HepG2 (cell line): ENCODE measurements at regions not wholly inside any gene's neighbourhood (a gene's known extent, or its start where the extent isn't known, plus 50 kb on each side); places are given as distances from the start of the nearest gene placed in this dataset.

Experiments
- ATF7 ChIP-seq, 2 experiments: fragments of 450-650 bp in 1 of 2; sonication (generic) in 1 of 2; formaldehyde crosslinking in 1 of 2; IDR thresholded peaks; 2 replicates each; pipeline versions ENCODE4 v1.4.0 to v1.6.1; 2016 to 2020; ENCODE audit warnings: antibody characterized with exemption in 1 of 2, mild to moderate bottlenecking in 1 of 2, missing genetic modification reagents in 1 of 2
- DMAP1 ChIP-seq: IDR thresholded peaks from 2 replicates; pipeline ENCODE4 v1.6.1; 2016
- FOXJ3 ChIP-seq: sonication (generic); formaldehyde crosslinking; IDR thresholded peaks from 2 replicates; pipeline ENCODE4 v1.4.0; 2020; ENCODE audit warnings: missing genetic modification reagents, mild to moderate bottlenecking, borderline replicate concordance
- FOXK1 ChIP-seq: sonication (generic); formaldehyde crosslinking; IDR thresholded peaks from 2 replicates; pipeline ENCODE4 v1.4.0; 2020; ENCODE audit warnings: low read depth, missing genetic modification reagents, borderline replicate concordance
- HOXD1 ChIP-seq: sonication (generic); formaldehyde crosslinking; IDR thresholded peaks from 2 replicates; pipeline ENCODE4 v1.5.0; 2020; ENCODE audit warnings: missing genetic modification reagents
- KLF11 ChIP-seq: IDR thresholded peaks from 2 replicates; pipeline ENCODE4 v1.6.1; 2016; ENCODE audit warnings: missing compliant biosample characterization
- NAIF1 ChIP-seq: sonication (generic); formaldehyde crosslinking; IDR thresholded peaks from 2 replicates; pipeline ENCODE4 v1.5.0; 2020; ENCODE audit warnings: mild to moderate bottlenecking, missing genetic modification reagents, borderline replicate concordance
- NBN ChIP-seq: fragments of 450-650 bp; conservative IDR thresholded peaks from 2 replicates; pipeline ENCODE4 v1.6.1; 2017
- NR2F1 ChIP-seq, 2 experiments: fragments of 450-650 bp in 1 of 2; formaldehyde crosslinking in 1 of 2; IDR thresholded peaks; 2 replicates each; pipeline versions ENCODE4 v1.5.0 to v1.6.1; 2016 to 2020; ENCODE audit warnings: mild to moderate bottlenecking in 1 of 2, missing compliant biosample characterization in 1 of 2, missing genetic modification reagents in 1 of 2, moderate library complexity in 1 of 2
- RNF2 ChIP-seq: fragments of 450-650 bp; conservative IDR thresholded peaks from 2 replicates; pipeline ENCODE4 v1.6.1; 2016; ENCODE audit warnings: low read depth
- TEAD3 ChIP-seq: optimal IDR thresholded peaks from 2 replicates; pipeline ENCODE3; 2016; ENCODE audit warnings: borderline replicate concordance
- ZNF546 ChIP-seq: sonication (generic); formaldehyde crosslinking; conservative IDR thresholded peaks from 2 replicates; pipeline ENCODE4 v1.8.1; 2023; ENCODE audit warnings: mild to moderate bottlenecking, missing genetic modification reagents
- ZNF614 ChIP-seq: IDR thresholded peaks from 2 replicates; pipeline ENCODE4 v1.6.1; 2018; ENCODE audit warnings: missing biosample characterization, missing genetic modification reagents, inconsistent platforms, borderline replicate concordance
- ZSCAN9 ChIP-seq: IDR thresholded peaks from 2 replicates; pipeline ENCODE4 v1.6.1; 2016; ENCODE audit warnings: borderline replicate concordance
- TF ChIP-seq, protein P1 (sequence below): sonication (generic); formaldehyde crosslinking; IDR thresholded peaks from 2 replicates; pipeline ENCODE4 v1.4.0; 2020; ENCODE audit warnings: missing genetic modification reagents, borderline replicate concordance
- TF ChIP-seq, protein P2 (sequence below): IDR thresholded peaks from 2 replicates; pipeline ENCODE4 v1.6.1; 2016; ENCODE audit warnings: low read depth, control low read depth
- TF ChIP-seq, protein P3 (sequence below): sonication (generic); formaldehyde crosslinking; IDR thresholded peaks from 2 replicates; pipeline ENCODE4 v1.4.0; 2020; ENCODE audit warnings: mild to moderate bottlenecking, missing genetic modification reagents, borderline replicate concordance
- TF ChIP-seq, protein P4 (sequence below): sonication (generic); formaldehyde crosslinking; IDR thresholded peaks from 2 replicates; pipeline ENCODE4 v1.4.0; 2020; ENCODE audit warnings: missing genetic modification reagents
- TF ChIP-seq, protein P5 (sequence below): sonication (generic); formaldehyde crosslinking; IDR thresholded peaks from 2 replicates; pipeline ENCODE4 v1.4.0; 2020; ENCODE audit warnings: missing genetic modification reagents, borderline replicate concordance

DNA sequence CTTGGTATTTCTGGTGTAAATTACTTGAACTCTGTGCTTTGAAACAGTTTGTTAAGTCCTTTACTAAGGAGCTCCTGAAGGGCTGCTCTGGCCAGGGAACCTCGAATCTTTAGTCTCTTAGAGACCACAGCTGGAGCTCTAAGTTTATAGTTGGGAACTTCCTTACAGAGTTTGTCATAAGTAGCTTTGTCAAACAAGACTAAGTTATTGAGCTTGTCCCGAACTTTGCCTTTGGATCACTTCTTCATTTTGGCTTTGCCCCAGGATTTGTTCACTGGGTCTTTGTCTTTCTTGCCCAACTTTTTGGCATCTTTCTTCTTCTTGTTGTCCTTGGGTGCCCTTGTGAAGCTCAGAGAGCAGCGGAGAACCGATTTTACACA lies 64.8 kb downstream of the FAM50B start (continued):
- TF ChIP-seq NR2F1 (CRISPR knock-in tag; IDR thresholded peaks at IDR 0.05) (0 out of 4 replicates have a peak, but pooled peaks of 1 of the 2 experiments have one; percentile 3), ZSCAN9 (CRISPR knock-in tag) (0 out of 2 replicates have a peak, but pooled peaks have one; percentile 0), FOXJ3 (CRISPR knock-in tag) (no peak), NBN (no peak), ZNF546 (CRISPR knock-in tag) (no peak), KLF11 (CRISPR knock-in tag) (no peak), HOXD1 (CRISPR knock-in tag) (no peak), FOXK1 (CRISPR knock-in tag) (no peak), TEAD3 (CRISPR knock-in tag) (no peak), RNF2 (no peak), ATF7 (IDR thresholded peaks at IDR 0.05) (no peak), ATF7 (CRISPR knock-in tag; IDR thresholded peaks at IDR 0.05) (no peak), ZNF614 (CRISPR knock-in tag) (peak; percentile 11; the same call in 1 of the 2 replicates), DMAP1 (CRISPR knock-in tag) (no peak), NAIF1 (CRISPR knock-in tag) (no peak)
- TF ChIP-seq, protein P1, sequence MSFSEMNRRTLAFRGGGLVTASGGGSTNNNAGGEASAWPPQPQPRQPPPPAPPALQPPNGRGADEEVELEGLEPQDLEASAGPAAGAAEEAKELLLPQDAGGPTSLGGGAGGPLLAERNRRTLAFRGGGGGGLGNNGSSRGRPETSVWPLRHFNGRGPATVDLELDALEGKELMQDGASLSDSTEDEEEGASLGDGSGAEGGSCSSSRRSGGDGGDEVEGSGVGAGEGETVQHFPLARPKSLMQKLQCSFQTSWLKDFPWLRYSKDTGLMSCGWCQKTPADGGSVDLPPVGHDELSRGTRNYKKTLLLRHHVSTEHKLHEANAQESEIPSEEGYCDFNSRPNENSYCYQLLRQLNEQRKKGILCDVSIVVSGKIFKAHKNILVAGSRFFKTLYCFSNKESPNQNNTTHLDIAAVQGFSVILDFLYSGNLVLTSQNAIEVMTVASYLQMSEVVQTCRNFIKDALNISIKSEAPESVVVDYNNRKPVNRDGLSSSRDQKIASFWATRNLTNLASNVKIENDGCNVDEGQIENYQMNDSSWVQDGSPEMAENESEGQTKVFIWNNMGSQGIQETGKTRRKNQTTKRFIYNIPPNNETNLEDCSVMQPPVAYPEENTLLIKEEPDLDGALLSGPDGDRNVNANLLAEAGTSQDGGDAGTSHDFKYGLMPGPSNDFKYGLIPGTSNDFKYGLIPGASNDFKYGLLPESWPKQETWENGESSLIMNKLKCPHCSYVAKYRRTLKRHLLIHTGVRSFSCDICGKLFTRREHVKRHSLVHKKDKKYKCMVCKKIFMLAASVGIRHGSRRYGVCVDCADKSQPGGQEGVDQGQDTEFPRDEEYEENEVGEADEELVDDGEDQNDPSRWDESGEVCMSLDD (CRISPR knock-in tag): no peak
- TF ChIP-seq, protein P2, sequence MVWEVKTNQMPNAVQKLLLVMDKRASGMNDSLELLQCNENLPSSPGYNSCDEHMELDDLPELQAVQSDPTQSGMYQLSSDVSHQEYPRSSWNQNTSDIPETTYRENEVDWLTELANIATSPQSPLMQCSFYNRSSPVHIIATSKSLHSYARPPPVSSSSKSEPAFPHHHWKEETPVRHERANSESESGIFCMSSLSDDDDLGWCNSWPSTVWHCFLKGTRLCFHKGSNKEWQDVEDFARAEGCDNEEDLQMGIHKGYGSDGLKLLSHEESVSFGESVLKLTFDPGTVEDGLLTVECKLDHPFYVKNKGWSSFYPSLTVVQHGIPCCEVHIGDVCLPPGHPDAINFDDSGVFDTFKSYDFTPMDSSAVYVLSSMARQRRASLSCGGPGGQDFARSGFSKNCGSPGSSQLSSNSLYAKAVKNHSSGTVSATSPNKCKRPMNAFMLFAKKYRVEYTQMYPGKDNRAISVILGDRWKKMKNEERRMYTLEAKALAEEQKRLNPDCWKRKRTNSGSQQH (CRISPR knock-in tag): no peak
- TF ChIP-seq, protein P3, sequence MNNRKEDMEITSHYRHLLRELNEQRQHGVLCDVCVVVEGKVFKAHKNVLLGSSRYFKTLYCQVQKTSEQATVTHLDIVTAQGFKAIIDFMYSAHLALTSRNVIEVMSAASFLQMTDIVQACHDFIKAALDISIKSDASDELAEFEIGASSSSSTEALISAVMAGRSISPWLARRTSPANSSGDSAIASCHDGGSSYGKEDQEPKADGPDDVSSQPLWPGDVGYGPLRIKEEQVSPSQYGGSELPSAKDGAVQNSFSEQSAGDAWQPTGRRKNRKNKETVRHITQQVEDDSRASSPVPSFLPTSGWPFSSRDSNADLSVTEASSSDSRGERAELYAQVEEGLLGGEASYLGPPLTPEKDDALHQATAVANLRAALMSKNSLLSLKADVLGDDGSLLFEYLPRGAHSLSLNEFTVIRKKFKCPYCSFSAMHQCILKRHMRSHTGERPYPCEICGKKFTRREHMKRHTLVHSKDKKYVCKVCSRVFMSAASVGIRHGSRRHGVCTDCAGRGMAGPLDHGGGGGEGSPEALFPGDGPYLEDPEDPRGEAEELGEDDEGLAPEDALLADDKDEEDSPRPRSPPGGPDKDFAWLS: no peak
- TF ChIP-seq, protein P4, sequence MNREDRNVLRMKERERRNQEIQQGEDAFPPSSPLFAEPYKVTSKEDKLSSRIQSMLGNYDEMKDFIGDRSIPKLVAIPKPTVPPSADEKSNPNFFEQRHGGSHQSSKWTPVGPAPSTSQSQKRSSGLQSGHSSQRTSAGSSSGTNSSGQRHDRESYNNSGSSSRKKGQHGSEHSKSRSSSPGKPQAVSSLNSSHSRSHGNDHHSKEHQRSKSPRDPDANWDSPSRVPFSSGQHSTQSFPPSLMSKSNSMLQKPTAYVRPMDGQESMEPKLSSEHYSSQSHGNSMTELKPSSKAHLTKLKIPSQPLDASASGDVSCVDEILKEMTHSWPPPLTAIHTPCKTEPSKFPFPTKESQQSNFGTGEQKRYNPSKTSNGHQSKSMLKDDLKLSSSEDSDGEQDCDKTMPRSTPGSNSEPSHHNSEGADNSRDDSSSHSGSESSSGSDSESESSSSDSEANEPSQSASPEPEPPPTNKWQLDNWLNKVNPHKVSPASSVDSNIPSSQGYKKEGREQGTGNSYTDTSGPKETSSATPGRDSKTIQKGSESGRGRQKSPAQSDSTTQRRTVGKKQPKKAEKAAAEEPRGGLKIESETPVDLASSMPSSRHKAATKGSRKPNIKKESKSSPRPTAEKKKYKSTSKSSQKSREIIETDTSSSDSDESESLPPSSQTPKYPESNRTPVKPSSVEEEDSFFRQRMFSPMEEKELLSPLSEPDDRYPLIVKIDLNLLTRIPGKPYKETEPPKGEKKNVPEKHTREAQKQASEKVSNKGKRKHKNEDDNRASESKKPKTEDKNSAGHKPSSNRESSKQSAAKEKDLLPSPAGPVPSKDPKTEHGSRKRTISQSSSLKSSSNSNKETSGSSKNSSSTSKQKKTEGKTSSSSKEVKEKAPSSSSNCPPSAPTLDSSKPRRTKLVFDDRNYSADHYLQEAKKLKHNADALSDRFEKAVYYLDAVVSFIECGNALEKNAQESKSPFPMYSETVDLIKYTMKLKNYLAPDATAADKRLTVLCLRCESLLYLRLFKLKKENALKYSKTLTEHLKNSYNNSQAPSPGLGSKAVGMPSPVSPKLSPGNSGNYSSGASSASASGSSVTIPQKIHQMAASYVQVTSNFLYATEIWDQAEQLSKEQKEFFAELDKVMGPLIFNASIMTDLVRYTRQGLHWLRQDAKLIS (CRISPR knock-in tag): no peak
- TF ChIP-seq, protein P5, sequence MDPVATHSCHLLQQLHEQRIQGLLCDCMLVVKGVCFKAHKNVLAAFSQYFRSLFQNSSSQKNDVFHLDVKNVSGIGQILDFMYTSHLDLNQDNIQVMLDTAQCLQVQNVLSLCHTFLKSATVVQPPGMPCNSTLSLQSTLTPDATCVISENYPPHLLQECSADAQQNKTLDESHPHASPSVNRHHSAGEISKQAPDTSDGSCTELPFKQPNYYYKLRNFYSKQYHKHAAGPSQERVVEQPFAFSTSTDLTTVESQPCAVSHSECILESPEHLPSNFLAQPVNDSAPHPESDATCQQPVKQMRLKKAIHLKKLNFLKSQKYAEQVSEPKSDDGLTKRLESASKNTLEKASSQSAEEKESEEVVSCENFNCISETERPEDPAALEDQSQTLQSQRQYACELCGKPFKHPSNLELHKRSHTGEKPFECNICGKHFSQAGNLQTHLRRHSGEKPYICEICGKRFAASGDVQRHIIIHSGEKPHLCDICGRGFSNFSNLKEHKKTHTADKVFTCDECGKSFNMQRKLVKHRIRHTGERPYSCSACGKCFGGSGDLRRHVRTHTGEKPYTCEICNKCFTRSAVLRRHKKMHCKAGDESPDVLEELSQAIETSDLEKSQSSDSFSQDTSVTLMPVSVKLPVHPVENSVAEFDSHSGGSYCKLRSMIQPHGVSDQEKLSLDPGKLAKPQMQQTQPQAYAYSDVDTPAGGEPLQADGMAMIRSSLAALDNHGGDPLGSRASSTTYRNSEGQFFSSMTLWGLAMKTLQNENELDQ (CRISPR knock-in tag): no peak
